Epidermal melanocyte (primary cell): ENCODE measurements at regions not wholly inside any gene's neighbourhood (a gene's known extent, or its start where the extent isn't known, plus 50 kb on each side); places are given as distances from the start of the nearest gene placed in this dataset.
"Not testable (repeated sequence)": the region's sequence is repeated elsewhere in the genome, so short reads cannot be mapped to it uniquely, and the experiment has no call there.

ENCODE experiments used
- DNase-seq: peaks from one replicate; pipeline ENCODE4 v3.0.0; 2011; ENCODE audit warnings: low spot score; ENCODE audit not compliant: insufficient read length

DNA sequence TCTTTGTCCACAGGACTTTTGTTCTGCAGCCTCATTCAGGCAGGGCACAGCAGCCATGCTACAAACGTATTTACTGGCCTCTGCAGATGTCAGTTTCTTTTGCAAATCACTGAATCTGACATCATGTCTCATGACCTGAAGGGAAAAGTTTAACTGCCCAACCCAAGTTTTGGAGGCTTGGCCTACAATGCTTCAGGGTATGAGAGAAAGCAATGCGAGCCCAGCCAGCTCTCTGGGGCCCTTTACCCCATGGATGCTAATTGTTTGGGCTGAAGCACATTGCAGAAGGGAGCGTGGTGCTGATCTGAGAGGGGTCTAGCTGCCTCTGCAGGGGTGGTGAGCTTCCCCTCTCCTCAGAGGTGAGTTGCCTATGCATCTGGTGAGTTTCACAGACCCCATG lies 179.9 kb upstream of the CXCL12 start:
- DNase-seq, result no peak

DNA sequence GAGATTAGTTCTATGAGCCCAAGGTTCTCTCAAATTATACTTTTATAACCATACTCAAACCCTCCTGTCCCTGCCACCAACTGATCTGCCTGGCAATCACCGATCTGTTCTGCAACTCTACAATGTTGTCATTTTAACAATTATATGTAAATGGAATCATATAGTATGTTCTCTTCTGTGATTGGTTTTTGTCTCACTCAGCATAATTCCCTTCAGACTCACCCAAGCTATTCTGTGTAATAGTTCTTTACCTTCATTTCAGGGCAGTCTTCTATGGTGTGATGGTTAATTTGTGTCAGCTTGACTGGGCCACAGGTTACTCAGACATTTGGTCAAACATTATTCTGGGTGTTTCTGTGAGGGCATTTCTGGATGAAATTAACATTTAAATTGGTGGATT lies 181.9 kb upstream of the CXCL12 start:
- DNase-seq, result no peak

DNA sequence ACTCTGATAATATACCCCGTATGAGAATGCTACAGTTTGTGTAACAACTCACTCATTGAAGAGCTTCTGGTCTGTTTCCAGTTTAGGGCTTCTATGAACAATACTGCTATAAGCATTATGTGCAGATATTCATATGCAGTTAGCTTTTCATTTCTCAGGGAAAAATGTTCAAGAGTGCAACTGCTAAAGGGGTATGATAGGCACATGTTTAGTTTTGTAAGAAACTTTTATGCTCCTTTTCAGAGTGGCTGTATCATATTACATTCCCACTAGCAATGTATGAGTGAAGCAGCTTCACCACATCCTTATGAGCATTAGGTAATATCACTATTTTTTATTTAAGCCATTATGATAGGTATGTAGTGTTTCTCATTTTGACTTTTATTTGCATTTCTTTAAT lies 182.6 kb upstream of the CXCL12 start:
- no peak for DNase-seq

DNA sequence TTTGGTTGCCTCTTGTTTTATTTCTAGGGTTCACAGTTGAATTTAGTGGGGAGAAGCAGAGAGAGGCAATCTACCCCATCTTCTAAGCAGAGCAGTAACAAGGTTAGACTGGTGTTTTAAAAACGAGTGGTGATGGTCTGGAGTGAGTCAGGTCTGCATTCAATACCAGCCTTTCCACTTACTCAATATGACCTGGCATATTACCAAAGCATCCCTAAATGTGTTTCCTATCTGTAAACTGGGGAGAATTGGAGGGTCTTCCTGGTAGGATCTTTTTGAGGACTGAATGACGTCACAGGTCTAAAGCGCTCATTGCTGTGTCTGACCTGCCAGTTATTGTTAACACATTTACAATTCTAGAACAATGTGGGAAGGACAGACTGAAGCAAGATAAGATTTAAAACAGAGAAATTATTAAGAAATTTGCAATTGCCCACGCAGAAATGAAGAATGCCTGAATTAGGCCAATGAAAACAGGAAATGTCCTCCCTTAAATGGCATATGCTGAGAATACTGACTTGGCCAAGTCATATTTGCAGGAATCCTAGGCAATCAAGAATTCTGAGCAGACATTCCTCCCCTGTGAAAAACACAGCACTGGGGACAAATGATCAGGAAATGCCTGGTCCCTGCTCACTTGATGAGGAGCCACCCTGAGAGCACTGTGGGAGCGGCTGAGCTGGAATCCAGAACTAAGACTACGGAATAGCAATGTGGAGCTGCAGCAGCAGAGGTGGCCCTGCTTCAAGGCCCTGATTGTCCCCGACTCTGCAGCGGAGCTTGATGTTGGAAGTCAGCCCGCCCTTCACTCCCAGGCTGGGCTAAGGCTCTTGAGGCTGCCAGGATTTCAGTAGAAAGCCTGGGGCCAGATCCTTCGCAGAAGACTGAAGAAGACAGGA lies 184.5 kb upstream of the CXCL12 start:
- DNase-seq, result no peak

DNA sequence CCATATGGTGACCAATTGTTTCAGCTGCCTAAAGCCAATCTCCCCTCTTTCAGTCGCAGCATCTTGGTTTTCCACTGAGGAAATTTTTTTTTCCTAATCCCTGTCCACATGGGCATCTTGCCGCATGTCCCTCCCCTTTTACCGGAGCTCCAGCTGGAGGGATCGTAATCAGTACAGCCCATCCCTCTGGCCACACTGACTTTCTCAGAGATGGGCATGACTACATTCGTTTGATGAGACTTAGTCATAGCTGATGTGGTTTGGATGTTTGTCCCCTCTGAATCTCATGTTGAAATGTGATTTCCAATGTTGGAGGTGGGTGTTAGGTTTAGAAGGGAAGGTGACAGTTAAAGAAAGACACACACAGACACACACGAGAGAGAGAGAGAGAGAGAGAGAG lies 186.8 kb upstream of the CXCL12 start:
- no peak for DNase-seq

DNA sequence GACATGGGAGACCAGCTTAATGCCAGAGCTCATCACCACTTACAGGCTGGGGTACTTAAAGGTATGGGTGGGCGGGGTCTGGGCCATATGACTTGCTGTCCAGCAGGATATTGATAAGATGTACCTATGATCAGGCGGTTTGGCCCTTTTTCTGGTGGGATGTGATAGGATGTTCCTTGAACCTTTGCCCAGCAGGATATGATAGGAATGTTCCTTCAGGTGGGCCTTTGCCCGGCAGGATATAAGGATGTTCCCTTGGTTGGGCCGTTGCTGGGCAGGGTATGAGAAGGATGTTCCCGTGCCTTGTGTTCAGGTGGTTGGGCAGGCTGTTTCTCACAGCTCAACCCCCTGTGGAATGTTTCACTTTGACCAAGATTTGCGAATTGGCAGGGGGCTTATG lies 187.2 kb upstream of the CXCL12 start:
- no peak for DNase-seq

DNA sequence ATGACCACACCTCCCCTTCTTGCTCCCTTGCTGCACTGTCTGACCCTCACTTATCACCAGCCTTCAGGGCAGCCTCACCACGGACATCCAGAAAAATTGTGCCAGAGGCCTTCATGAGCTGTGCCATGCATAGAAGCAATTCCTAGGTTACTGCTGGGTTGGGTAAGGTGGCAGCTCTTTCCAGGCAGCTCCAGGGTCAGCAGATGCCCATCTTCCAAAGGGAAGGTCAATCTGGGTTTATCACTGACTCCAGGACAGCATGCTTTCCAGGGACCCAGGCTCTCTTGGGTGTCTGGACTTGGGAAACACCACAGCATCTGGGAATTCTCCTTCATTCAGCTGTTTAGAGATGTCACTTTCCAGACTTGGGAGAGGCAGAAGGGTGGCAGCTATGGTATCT lies 188.9 kb upstream of the CXCL12 start:
- DNase-seq, result no peak

DNA sequence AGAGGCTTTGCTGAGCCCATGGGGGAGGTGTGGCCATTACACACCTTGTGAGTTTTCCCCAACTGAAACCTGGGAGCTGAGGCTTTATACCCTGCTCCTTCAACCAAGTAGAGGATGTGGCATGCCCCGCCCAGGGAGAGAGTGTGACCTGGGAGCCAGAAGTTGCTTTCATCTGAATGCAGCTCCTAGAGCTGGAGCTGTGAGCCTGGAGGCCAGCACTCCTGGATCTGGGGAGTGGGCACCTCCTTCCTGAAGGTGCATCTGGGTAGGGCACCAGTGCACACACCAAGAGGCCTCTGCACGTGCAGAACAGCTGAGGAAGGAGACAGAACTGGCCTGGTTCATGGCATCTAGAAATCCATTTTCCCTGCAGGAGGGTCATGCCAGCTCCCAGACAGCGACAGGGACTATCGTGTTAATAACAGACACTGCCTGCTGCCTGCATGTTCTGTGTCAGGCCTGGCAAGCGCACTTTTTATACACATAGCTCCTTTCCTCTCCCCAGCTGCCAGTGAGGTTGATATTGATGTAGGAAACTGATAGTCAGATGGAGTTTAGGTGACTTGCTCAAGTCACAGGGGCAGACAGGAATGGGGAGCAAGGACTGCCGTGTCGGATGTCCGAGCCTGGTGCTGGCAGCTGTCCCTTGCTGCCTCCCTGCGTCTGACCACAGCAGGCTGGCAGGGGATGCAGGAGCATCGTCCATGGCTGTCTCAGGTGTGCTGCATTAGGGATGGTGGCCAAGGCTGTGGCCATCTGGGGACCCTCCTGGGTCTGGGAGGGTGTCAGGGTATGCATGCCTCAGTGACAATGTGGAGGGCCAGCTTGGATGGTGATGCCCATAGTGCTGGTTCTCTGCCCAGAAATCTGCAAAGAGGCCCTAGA lies 189.9 kb upstream of the CXCL12 start:
- no peak for DNase-seq

DNA sequence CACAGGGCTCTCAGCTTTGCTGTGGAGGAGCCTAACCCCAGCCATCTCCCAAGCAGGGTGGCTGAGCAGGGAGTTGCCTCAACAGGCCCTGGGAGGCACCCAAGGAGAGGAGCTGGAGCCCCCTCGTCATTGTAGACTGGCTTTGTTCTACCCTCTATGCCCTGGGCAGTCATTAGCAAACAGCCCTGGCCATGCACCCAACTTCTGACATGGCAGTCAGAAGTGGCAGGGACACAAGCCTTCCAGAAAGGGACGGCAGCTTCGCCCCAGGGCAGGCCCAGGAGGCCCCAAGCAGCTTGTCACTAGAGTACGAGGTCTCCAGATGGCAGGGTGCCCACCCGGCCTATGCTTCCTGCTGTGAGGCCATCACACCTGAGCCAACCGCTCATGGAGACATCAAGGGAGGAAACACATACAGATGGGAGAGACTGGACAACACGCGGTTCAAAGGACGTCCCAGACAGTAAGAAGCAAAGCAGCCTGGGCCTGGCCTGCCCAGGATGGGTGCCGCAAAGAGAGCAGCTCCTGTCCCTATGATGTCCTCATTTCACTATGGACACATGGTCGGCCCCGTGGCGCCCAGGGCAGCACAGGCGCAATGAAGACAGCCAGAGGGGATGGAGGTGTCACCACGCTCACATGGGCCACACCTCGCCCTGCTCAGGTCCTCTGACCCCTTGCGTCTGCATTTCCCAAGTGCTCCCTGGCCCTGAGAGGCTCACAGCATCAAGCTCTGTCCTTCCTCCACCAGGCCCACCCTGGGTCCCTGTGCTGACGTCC lies 190.9 kb upstream of the CXCL12 start:
- DNase-seq, result no peak

DNA sequence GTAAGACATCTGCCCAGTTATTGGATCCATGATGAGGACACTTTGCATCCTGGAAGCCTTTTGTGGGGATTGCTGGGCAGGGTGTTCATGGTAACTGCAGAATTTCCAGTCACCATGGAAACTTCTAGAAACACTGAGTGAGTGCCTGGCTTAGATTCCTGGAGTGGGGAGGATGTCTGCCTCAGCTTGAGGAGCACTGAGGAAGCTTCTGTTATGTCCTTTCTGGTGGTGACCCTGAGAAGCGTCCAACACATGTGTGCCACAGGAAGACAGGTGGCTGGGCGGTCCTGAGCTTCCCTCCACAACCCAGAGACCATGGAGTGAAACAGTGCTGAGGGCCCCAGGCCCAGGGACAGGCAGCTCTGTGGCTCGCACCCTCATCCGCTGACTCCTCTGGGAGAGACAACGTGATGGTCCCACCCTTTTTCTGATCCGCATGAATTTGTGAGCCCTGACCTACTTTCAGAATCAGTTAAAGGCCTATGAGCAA lies 191.8 kb upstream of the CXCL12 start:
- DNase-seq, result no peak

DNA sequence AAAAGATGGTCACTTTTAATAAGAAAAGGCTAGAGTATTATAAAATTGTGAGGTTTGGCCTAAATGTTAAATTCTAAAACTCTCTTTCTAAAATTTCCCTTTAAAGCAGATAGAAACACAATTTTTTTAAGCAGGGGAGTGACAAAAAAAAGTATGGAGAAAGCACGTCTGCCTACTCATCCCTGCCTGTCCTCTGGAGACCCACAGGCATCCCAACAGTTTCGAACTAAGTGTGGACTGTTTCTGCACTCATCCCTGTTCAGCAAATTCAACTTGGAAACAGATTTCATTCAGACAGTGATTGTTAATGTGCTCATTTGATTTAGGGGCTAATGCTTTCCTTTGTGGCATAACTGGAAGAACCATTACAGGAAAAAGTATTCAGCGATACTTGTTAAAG lies 192.6 kb upstream of the CXCL12 start:
- DNase-seq, result no peak

DNA sequence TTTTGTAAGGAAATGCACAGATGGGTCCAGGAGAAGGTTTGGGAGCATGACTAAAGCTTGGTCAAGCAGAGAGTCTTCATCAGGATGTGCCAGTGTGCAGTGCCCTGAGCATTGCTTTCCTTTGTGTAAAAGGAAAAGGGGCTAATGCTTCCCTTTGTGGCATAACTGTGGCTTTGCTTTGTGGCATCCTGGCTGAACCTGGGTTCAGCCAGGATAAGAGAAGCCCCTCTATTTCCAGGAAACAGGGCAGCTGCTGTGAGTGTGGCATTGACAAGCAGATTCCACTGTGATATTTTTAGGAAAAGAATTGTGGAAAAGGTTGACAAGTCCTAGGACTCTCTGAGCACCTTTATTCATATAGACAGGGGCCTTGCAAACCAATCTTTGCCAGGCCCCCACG lies 193.4 kb upstream of the CXCL12 start:
- no peak for DNase-seq

DNA sequence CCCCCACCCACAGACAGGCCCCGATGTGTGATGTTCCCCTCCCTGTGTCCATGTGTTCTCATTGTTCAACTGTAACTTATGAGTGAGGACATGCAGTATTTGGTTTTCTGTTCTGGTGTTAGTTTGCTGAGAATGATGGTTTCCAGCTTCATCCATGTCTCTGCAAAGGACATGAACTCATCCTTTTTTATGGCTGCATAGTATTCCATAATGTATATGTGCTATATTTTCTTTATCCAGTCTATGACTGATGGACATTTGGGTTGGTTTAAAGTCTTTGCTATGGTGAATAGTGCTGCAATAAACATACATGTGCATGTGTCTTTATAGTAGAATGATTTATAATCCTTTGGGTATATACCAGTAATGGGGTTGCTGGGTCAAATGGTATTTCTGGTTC lies 194.1 kb upstream of the CXCL12 start:
- DNase-seq, result not testable (repeated sequence)

DNA sequence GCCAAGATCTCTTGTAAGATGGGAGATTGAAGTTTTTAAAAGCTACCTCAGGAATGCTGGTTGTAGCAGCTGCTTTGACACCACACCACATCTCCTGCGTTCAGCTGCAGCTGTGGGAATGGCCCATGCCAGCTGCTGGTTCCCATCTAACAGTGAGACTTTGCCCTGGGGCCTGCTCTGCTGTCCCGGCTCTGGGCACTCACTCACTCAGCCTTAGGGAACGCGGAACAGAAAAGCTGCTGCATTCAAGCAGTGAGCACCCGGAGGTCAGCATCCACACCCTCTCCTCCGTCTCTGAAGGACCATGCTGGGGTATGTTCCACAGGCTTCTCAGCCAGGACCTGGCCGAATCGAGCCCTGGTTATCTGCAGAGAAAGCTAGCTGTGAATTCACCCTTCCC lies 197.1 kb upstream of the CXCL12 start:
- DNase-seq, result peak; percentile 37

DNA sequence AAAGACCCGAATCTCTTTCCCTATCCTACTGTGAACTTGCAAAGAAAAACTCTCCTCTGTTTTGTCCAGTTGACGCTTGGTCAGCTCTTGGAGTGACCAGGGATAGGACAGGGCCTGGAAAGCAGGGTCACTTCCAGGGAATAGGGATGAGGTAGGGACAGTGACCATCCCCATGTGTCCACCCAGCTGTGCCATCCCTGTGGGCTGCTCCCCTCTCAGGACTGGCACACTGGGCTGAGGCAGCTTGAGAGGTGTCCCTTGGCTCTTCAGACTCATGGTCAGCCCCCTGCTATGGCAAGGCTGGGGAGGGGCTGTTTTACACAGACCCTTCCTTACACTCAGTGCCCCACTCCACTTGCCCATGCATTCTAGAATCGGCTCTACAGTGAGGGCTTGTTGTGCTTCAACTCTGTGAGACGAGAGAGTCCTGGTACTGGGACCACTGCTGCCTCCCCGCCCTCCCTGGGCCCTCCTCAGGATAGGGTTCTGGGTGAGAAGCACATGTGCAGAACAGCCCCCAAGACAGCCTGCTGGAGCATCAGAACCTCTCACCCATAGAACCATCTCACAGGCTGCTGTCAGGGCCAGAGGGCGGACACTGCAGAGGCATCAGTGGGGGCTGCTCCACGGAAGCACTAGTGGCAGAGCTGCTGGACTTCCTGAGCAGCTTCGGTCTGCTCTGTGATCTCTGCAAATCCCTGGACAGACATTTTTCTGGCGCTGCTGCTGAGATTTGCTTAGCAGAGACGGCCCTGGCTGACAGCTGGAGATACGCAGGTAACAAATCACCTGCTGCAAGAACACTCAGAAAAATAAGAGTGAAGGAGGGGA lies 202.8 kb upstream of the CXCL12 start:
- no peak for DNase-seq

DNA sequence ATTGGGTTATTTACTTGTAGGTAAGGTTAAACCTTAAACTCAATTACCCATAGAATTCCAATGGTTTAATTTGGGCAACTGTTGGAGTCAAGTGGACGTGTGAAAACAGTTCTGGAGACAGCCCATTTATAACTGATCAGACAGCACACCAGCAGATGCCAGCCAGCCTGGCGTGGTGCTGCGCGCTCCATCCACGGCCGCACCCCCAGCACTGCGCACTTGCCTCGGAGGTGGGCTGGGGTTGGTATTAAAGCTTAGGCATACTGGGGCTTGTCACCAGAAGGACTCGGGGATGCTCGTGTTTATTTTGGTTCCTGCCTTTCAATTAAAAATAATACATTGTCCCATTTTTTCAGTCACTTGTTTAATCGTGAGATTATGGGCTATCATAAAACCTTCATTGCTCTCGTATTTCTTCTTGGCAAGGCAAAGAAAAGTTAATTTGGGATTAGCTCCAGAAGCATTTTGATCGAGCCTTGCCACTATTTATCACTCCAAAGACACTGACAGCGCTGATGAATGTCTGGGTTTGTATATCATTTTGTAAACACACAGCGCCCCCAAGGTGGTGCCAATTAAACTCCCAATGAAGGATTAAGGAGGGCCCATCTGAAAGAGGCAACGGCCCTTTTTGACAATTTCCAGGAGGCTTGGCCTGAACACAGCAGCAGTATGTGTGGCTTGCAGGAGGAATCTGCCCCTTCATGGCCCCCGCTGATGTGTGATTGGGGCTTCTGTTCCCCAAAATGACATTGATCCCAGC lies 204.5 kb upstream of the CXCL12 start:
- no peak for DNase-seq

DNA sequence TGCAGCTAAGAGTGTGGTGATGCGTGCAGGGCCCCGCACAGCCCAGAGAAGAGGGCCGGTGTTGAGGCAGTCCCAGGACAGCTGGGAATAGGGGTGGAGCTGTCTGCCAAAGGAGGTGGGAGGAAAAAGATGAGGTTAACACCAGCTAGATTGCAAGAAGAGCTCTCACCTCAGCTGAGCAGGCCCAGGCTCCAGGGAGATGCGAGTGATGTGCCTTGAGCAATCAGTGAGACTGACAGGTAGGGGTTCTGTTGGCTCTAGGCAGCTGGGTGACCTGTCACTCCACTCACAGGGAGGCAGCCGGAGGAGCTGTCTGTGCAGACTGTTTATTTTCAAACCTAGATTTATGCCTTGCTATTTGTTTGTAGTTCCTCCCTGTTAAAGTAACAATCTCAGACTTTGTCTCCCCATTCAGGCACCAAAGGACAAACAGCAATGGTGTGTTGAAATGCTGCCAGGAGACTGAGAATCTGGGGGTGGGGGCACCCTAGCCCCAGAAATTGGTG lies 205.1 kb upstream of the CXCL12 start:
- DNase-seq, result no peak

DNA sequence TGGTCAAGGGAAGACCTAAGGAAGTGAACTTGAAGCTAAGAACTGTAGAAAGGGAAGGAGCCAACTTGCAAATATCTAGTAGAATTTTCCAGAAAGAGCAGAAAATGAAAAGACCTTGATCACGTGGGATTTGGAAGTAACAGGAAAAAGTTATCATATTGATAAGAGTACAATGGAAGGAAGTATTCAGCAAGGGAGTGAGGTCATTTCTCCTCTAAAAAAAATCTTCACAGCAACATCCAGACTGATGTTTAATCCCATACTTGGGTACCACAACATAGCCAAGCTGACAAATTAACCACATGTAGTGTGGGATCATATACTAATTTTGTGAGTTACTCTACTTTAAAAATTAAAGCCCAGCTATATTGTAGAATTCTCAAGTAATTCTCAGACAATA lies 207.0 kb upstream of the CXCL12 start:
- DNase-seq, result no peak

DNA sequence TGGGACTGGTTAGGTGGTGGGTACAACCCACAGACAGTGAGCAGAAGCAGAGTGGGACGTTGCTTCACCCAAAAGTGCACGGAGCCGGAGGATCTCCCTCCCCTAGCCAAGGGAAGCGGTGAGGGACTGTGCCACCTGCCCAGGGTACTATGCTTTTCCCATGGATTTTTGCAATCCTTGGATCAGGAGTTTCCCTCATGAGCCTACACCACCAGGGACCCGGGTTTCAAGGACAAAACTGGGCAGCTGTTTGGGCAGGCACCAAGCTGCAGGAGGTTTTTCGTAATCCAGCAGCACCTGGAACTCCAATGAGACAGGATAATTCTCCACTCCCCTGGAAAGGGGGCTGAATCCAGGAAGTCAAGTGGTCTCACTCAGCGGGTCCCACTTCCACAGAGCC lies 209.1 kb upstream of the CXCL12 start:
- no peak for DNase-seq

DNA sequence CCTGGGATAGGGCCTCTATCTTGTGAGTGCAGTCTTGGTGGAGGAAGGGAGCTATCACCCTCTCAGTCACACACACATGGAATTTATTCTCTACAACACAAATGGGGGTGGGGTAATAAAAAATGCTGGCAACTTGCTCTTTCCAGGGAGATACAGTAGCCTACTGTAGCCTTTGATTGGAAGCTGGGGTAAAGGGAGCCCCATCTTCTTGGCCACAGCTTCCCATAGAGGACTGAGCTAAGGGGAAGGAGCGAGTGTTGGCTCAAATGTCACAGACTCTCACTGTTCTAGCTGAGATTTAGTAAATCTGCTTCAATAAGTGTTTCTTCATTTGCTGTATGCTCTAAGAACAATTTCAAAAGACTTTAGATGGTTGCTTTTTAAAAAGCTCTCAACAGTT lies 222.2 kb upstream of the CXCL12 start:
- no peak for DNase-seq
